HG03039 (cell line): ENCODE measurements at regions not wholly inside any gene's neighbourhood (a gene's known extent, or its start where the extent isn't known, plus 50 kb on each side); places are given as distances from the start of the nearest gene placed in this dataset.
"Not testable (repeated sequence)": the region's sequence is repeated elsewhere in the genome, so short reads cannot be mapped to it uniquely, and the experiment has no call there.

Experiments used
- ATAC-seq: cut with Tn5 transposase; IDR thresholded peaks from one replicate; pipeline ENCODE4 v1.9.1; 2021; ENCODE audit warnings: mild to moderate bottlenecking, moderate library complexity; ENCODE audit not compliant: unreplicated experiment

- ATAC-seq: no peak
Measured at GRCh38 chr6:140269591-140270165, 895.2 kb upstream of the CITED2 start.

- ATAC-seq: no peak
Measured at GRCh38 chr6:140264431-140264830, 890.0 kb upstream of the CITED2 start.

GRCh38 chr6:140258302-140258701, 883.9 kb upstream of the CITED2 start:
- not testable (repeated sequence) for ATAC-seq

- no peak for ATAC-seq
Measured at GRCh38 chr6:140256248-140256647, 881.8 kb upstream of the CITED2 start.

GRCh38 chr6:140253096-140253495, 878.6 kb upstream of the CITED2 start:
- ATAC-seq: no peak

GRCh38 chr6:140252099-140252498, 877.7 kb upstream of the CITED2 start:
- ATAC-seq: no peak

GRCh38 chr6:140245296-140246040, 871.0 kb upstream of the CITED2 start:
- ATAC-seq: no peak

GRCh38 chr6:140237251-140237650, 862.8 kb upstream of the CITED2 start:
- no peak for ATAC-seq

GRCh38 chr6:140236732-140237131, 862.3 kb upstream of the CITED2 start:
- no peak for ATAC-seq

GRCh38 chr6:140230282-140230681, 855.8 kb upstream of the CITED2 start:
- no peak for ATAC-seq

- ATAC-seq: no peak
Measured at GRCh38 chr6:140228491-140228890, 854.0 kb upstream of the CITED2 start.

GRCh38 chr6:140226637-140227036, 852.2 kb upstream of the CITED2 start:
- no peak for ATAC-seq

- no peak for ATAC-seq
Measured at GRCh38 chr6:140225701-140226436, 851.4 kb upstream of the CITED2 start.

- no peak for ATAC-seq
Measured at GRCh38 chr6:140217283-140217682, 842.8 kb upstream of the CITED2 start.

- ATAC-seq: no peak
Measured at GRCh38 chr6:140209775-140210174, 835.3 kb upstream of the CITED2 start.

- ATAC-seq: no peak
Measured at GRCh38 chr6:140208286-140208685, 833.8 kb upstream of the CITED2 start.

- ATAC-seq: no peak
Measured at GRCh38 chr6:140205795-140206593, 831.5 kb upstream of the CITED2 start.

- no peak for ATAC-seq
Measured at GRCh38 chr6:140204154-140204553, 829.7 kb upstream of the CITED2 start.

- ATAC-seq: no peak
Measured at GRCh38 chr6:140203661-140204147, 829.3 kb upstream of the CITED2 start.

- ATAC-seq: no peak
Measured at GRCh38 chr6:140202964-140203515, 828.6 kb upstream of the CITED2 start.
